ENCODE measurements at regions not wholly inside any gene's neighbourhood (a gene's known extent, or its start where the extent isn't known, plus 50 kb on each side); places are given as distances from the start of the nearest gene placed in this dataset.

- H3K9me3 ChIP-seq (ENCODE audit: control insufficient read depth, low read length): no peaks in the 10 kb centered on the region
- DNase-seq: no peak
- Mint-ChIP-seq H3K36me3 (ENCODE audit: low read depth) (no peaks in the 10 kb centered on the region), H3K4me3 (no peak overlapping the region), H3K27ac (no peak overlapping the region), H3K27me3 (ENCODE audit: insufficient read depth) (no peaks in the 10 kb centered on the region), H3K4me1 (peaks cover 43% of the 10 kb centered on the region), H3K9me3 (no peaks in the 10 kb centered on the region)
- no peaks in the 10 kb centered on the region for H3K36me3 ChIP-seq (ENCODE audit: control insufficient read depth, insufficient read depth, low read length)
- no peak overlapping the region for H3K4me3 ChIP-seq (ENCODE audit: low read length)
- no CpG with 5 or more reads among the region's 1 CpG for WGBS, 2 experiments (ENCODE audit: insufficient coverage in 1 of 2, insufficient read length in 1 of 2)
- TF ChIP-seq CTCF (conservative IDR thresholded peaks at IDR 0.05): no peak
- peaks cover 13% of the 10 kb centered on the region for H3K4me1 ChIP-seq (ENCODE audit: control insufficient read depth, insufficient read depth, low read length)
- H3K9ac ChIP-seq (ENCODE audit: extremely low read depth, low read length, poor library complexity, severe bottlenecking): no peak overlapping the region
- H3K27ac ChIP-seq (ENCODE audit: low read depth, low read length): no peak overlapping the region
- no peaks in the 10 kb centered on the region for H3K27me3 ChIP-seq (ENCODE audit: control insufficient read depth, insufficient read depth, low read length, poor library complexity, severe bottlenecking)
Measured at GRCh38 chr13:79867254-79867653, 386.3 kb downstream of the NDFIP2 start.

- peaks cover 48% of the 10 kb centered on the region for H3K4me1 Mint-ChIP-seq
- no peak overlapping the region for H3K4me3 Mint-ChIP-seq
- Histone ChIP-seq H3K4me1 (ENCODE audit: control insufficient read depth, insufficient read depth, low read length) (peaks cover 13% of the 10 kb centered on the region), H3K4me3 (ENCODE audit: low read length) (no peak overlapping the region), H3K27me3 (ENCODE audit: control insufficient read depth, insufficient read depth, low read length, poor library complexity, severe bottlenecking) (no peaks in the 10 kb centered on the region), H3K9ac (ENCODE audit: extremely low read depth, low read length, poor library complexity, severe bottlenecking) (no peak overlapping the region), H3K36me3 (ENCODE audit: control insufficient read depth, insufficient read depth, low read length) (no peaks in the 10 kb centered on the region), H3K9me3 (ENCODE audit: control insufficient read depth, low read length) (no peaks in the 10 kb centered on the region), H3K27ac (ENCODE audit: low read depth, low read length) (no peak overlapping the region)
- peaks cover 4% of the 10 kb centered on the region for H3K9me3 Mint-ChIP-seq
- no peak overlapping the region for H3K27ac Mint-ChIP-seq
- H3K27me3 Mint-ChIP-seq (ENCODE audit: insufficient read depth): no peaks in the 10 kb centered on the region
- DNase-seq: no peak
- WGBS, 2 experiments (ENCODE audit: insufficient coverage in 1 of 2, insufficient read length in 1 of 2): 100% methylated on average over 2 of the region's 2 CpGs; no CpG with 5 or more reads in 1 of the 2 experiments
- TF ChIP-seq CTCF (conservative IDR thresholded peaks at IDR 0.05): no peak
- H3K36me3 Mint-ChIP-seq (ENCODE audit: low read depth): peaks cover 2% of the 10 kb centered on the region
Measured at GRCh38 chr13:79866436-79866835, 385.5 kb downstream of the NDFIP2 start.

- Histone ChIP-seq H3K27me3 (ENCODE audit: control insufficient read depth, insufficient read depth, low read length, poor library complexity, severe bottlenecking) (no peaks in the 10 kb centered on the region), H3K27ac (ENCODE audit: low read depth, low read length) (no peak overlapping the region), H3K9me3 (ENCODE audit: control insufficient read depth, low read length) (no peaks in the 10 kb centered on the region), H3K9ac (ENCODE audit: extremely low read depth, low read length, poor library complexity, severe bottlenecking) (no peak overlapping the region), H3K4me1 (ENCODE audit: control insufficient read depth, insufficient read depth, low read length) (peaks cover 13% of the 10 kb centered on the region), H3K36me3 (ENCODE audit: control insufficient read depth, insufficient read depth, low read length) (no peaks in the 10 kb centered on the region), H3K4me3 (ENCODE audit: low read length) (no peak overlapping the region)
- no peak for TF ChIP-seq CTCF (conservative IDR thresholded peaks at IDR 0.05)
- Mint-ChIP-seq H3K9me3 (peaks cover 24% of the 10 kb centered on the region), H3K36me3 (ENCODE audit: low read depth) (peaks cover 8% of the 10 kb centered on the region), H3K27me3 (ENCODE audit: insufficient read depth) (no peaks in the 10 kb centered on the region), H3K4me3 (no peak overlapping the region), H3K27ac (no peak overlapping the region), H3K4me1 (peaks cover 45% of the 10 kb centered on the region)
- WGBS, 2 experiments (ENCODE audit: insufficient coverage in 1 of 2, insufficient read length in 1 of 2): 85 to 93% methylated on average over 2 of the region's 2 CpGs
- DNase-seq: no peak
Measured at GRCh38 chr13:79862515-79862914, 381.6 kb downstream of the NDFIP2 start.
